Ovary (tissue), 7 donors: ENCODE measurements at regions not wholly inside any gene's neighbourhood (a gene's known extent, or its start where the extent isn't known, plus 50 kb on each side); places are given as distances from the start of the nearest gene placed in this dataset.

Experiments used
- DNase-seq, 5 donors: peaks; one replicate each; pipeline ENCODE4 v3.0.0-alpha.2; 2019 to 2020
- H3K27ac ChIP-seq, 2 donors: fragments of 200-600 bp; one replicate each; pipeline versions ENCODE4 v1.5.1 to v1.8.0; 2019 to 2022
- H3K27me3 ChIP-seq: fragments of 200-600 bp; one replicate; pipeline ENCODE4 v1.8.0; 2022
- H3K36me3 ChIP-seq: fragments of 200-600 bp; sonication (generic); one replicate; pipeline ENCODE4 v1.5.1; 2019
- H3K4me1 ChIP-seq: one replicate; pipeline ENCODE4 v1.8.1; 2013; ENCODE audit warnings: mild to moderate bottlenecking, moderate library complexity; ENCODE audit not compliant: insufficient read depth
- H3K4me3 ChIP-seq: fragments of 200-600 bp; sonication (generic); one replicate; pipeline ENCODE4 v1.5.1; 2017
- H3K9me3 ChIP-seq, 2 donors: fragments of 200-600 bp in 1 of 2; sonication (generic) in 1 of 2; one replicate each; pipeline versions ENCODE4 v1.5.1 to v1.8.1; 2013 to 2019; ENCODE audit warnings: mild to moderate bottlenecking in 1 of 2, moderate library complexity in 1 of 2
- EP300 ChIP-seq: sonication (generic); formaldehyde crosslinking; IDR thresholded peaks from one replicate; pipeline ENCODE4 v1.6.1; 2017; ENCODE audit warnings: antibody characterized with exemption
- POLR2A ChIP-seq: fragments of 450-650 bp; IDR thresholded peaks from one replicate; pipeline ENCODE4 v1.6.1; 2017; ENCODE audit warnings: antibody characterized with exemption, mild to moderate bottlenecking, moderate library complexity
- WGBS, 3 donors: extraction: QIAGEN DNeasy Blood & Tissue Kit in 1 of 3; methylation state at CpG; one replicate each; pipeline versions ENCODE4 v1.1.5 to v1.1.7; 2013 to 2017; 5-methylcytosine and 5-hydroxymethylcytosine counted together
- intact Hi-C, 4 donors: fragments of 100-400 bp; cut with DNase I; formaldehyde crosslinking; loops; one replicate each; pipeline versions ENCODE4 v1.11.0 to v1.15.1; 2022 to 2023
- TF ChIP-seq, protein P1 (sequence below), 3 donors: fragments of 450-650 bp in 2 of 3; fragments of 200-600 bp in 1 of 3; IDR thresholded peaks; one replicate each; pipeline versions ENCODE4 v1.5.1 to v1.8.0; 2016 to 2022; ENCODE audit warnings: antibody characterized with exemption in 3 of 3, mild to moderate bottlenecking in 1 of 3
- donor health status: DM: no; HTN: no; CAD: no; lungs with moderate emphysema.
- donor health status: DM: no; HTN: no; CAD: no.
- donor health status: Bipolar disorder and iron deficiency.
- donor health status: DM: no; HTN: no; CAD: no.
- donor health status: DM: yes; HTN: yes; CAD: no.

DNA sequence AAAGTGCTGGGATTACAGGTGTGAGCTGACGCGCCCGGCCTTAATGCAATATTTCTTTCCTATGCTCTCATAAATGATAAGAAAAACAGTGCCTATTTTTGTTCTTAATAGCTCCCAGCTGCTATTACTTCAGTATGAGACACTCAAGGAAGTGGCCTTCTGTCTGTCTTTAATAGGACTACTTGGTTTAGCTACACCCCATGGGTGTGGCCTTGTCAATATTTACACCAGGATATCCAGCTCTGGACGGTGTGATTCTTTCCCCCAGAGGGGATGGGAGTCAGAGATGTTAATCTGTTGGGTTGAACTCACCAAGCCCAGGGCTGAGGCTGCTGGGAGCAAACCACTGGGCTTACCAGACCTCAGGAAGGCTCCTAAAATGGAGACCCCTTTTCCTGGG is 134.2 kb downstream of the CEP57L1 start:
- Histone ChIP-seq H3K27me3 (no peaks in the 10 kb centered on the region), H3K27ac (no peak overlapping the region), H3K36me3 (no peaks in the 10 kb centered on the region), H3K4me3 (no peak overlapping the region), H3K4me1 (no peaks in the 10 kb centered on the region), H3K9me3 (no peaks in the 10 kb centered on the region)
- intact Hi-C loops: no loop called here
- no peak for DNase-seq
- TF ChIP-seq, protein P1, sequence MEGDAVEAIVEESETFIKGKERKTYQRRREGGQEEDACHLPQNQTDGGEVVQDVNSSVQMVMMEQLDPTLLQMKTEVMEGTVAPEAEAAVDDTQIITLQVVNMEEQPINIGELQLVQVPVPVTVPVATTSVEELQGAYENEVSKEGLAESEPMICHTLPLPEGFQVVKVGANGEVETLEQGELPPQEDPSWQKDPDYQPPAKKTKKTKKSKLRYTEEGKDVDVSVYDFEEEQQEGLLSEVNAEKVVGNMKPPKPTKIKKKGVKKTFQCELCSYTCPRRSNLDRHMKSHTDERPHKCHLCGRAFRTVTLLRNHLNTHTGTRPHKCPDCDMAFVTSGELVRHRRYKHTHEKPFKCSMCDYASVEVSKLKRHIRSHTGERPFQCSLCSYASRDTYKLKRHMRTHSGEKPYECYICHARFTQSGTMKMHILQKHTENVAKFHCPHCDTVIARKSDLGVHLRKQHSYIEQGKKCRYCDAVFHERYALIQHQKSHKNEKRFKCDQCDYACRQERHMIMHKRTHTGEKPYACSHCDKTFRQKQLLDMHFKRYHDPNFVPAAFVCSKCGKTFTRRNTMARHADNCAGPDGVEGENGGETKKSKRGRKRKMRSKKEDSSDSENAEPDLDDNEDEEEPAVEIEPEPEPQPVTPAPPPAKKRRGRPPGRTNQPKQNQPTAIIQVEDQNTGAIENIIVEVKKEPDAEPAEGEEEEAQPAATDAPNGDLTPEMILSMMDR (IDR thresholded peaks at IDR 0.05): no peak
- no peak for TF ChIP-seq POLR2A
- no peak for TF ChIP-seq EP300
- WGBS, 3 donors: 81 to 86% (median 83%) methylated on average over 4 of the region's 4 CpGs

DNA sequence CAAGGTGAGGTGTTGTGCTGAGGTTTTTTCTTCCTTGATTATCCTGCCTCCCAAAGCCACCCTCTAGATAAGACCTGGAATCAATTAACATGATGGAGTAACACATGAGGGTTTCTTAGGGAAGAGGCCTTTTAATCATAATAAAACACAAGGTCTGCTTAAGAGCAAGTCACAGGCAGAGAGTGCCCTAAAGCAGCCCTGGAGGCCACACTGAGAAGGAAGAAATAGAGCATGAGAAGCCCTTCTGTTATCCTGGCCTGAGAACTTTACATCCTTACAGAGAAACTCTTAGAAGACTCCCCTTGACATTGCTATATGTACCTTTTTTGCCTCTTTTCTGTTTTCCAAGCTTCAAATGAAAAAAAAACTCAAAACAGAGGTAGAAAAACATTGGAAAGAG is 132.3 kb downstream of the CEP57L1 start:
- Histone ChIP-seq H3K27ac (no peak overlapping the region), H3K36me3 (no peaks in the 10 kb centered on the region), H3K27me3 (no peaks in the 10 kb centered on the region), H3K9me3 (no peaks in the 10 kb centered on the region), H3K4me1 (no peaks in the 10 kb centered on the region), H3K4me3 (no peak overlapping the region)
- intact Hi-C loops: no loop called here
- DNase-seq: no peak
- no peak for TF ChIP-seq POLR2A

DNA sequence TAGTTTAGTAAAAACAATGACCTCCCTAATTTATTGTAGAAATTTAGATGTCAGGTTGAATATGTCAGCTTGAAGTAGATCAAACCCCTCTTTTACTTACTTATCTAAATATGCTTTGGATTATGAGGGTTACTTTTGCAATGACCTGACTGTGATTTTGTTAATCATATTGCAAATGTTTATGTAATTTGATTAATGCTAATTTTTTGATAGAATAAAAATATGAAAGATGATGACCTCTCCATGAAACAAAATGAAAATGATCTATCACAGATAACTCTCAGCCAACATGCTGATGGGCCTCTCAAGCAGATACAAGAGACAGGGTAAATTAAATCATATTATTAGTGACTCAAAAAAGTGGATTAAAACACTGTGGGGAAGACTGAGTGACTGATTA is 131.0 kb downstream of the CEP57L1 start:
- H3K9me3 ChIP-seq: no peaks in the 10 kb centered on the region
- DNase-seq: no peak
- intact Hi-C loops: no loop called here
- no peak overlapping the region for H3K4me3 ChIP-seq
- H3K27ac ChIP-seq: no peak overlapping the region
- no peaks in the 10 kb centered on the region for H3K4me1 ChIP-seq
- H3K27me3 ChIP-seq: no peaks in the 10 kb centered on the region
- TF ChIP-seq EP300 (no peak), POLR2A (no peak)
- TF ChIP-seq, protein P1 (IDR thresholded peaks at IDR 0.05): no peak
- H3K36me3 ChIP-seq: no peaks in the 10 kb centered on the region

DNA sequence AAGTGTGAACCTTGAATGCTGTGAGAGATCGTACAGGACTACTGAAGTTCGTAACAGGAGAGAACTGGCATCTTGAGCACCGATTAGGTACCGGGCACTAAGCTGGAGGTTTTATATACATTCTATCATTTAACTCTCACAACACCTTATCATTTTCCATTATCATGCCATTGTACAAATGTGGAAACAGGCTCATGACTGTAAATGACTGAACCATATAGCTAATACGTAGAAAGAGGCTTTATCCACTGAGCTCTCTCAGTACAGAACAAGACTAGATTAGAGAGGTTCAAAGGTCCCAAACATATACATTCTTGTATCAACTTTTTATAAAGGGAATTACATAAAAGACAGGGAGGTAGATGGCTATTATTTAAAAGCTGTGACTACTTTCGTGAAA is 130.6 kb downstream of the CEP57L1 start:
- intact Hi-C loops: no loop called here
- Histone ChIP-seq H3K27ac (no peak overlapping the region), H3K9me3 (no peaks in the 10 kb centered on the region), H3K4me1 (no peaks in the 10 kb centered on the region), H3K4me3 (no peak overlapping the region), H3K27me3 (no peaks in the 10 kb centered on the region), H3K36me3 (no peaks in the 10 kb centered on the region)
- TF ChIP-seq, protein P1 (IDR thresholded peaks at IDR 0.05): no peak
- TF ChIP-seq EP300 (no peak), POLR2A (no peak)
- no peak for DNase-seq
- 86 to 90% (median 90%) methylated on average over 6 of the region's 6 CpGs for WGBS, 3 donors

DNA sequence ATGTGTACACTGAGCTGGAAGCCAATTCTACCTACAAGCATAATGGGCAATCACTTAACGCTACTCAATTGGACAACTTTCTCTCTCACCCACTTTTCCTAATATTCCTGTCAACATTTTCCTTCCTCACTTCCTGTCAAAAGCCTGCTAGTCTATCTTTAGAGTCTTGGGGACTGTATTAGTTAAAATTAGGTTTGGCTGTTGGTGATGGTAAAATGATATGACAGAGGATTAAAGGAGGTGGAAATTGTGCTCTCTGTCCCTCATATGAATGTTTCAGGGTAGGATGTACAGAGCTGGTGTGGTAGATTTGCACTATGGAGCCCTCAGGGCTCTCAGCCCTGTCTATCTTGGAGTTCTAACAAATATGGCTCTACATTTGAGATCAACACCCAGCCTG is 129.7 kb downstream of the CEP57L1 start:
- Histone ChIP-seq H3K4me3 (no peak overlapping the region), H3K4me1 (no peaks in the 10 kb centered on the region), H3K27me3 (no peaks in the 10 kb centered on the region), H3K36me3 (no peaks in the 10 kb centered on the region), H3K9me3 (no peaks in the 10 kb centered on the region), H3K27ac (no peak overlapping the region)
- intact Hi-C loops: no loop called here
- TF ChIP-seq POLR2A (no peak), EP300 (no peak)
- TF ChIP-seq, protein P1 (IDR thresholded peaks at IDR 0.05): no peak
- WGBS, 3 donors: 73 to 82% (median 78%) methylated on average over 1 of the region's 1 CpG
- no peak for DNase-seq
